ENCODE measurements at regions not wholly inside any gene's neighbourhood (a gene's known extent, or its start where the extent isn't known, plus 50 kb on each side); places are given as distances from the start of the nearest gene placed in this dataset.

DNA sequence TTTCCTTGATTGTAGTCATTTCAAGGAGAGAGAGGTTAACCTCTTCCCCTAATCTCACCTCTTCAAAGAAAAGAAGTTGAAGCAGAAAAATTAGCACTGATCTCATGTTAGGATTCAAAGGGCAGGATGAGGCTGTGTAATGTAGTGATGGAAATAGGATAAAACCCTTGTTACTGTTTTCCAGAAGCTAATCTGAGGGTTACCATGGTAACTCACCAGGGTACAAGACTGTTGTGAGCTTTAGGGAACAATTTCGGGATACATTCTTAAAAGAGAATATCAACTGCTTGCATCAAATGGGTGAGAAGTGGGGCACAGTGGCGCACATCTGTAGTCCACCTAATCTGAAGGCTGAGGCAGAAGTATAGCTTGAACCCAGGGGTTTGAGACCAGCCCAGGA lies 64.9 kb upstream of the SLC39A10 start:
- H3K36me3 ChIP-seq (ENCODE audit: control insufficient read depth in 2 of 2, extremely low read depth in 1 of 2, insufficient read depth in 2 of 2, low read length in 2 of 2): no peaks in the 10 kb centered on the region
- peaks cover 0 to 4% of the 10 kb centered on the region in 2 experiments for H3K27me3 ChIP-seq (ENCODE audit: control insufficient read depth in 2 of 2, insufficient read depth in 2 of 2, low read length in 2 of 2)
- intact Hi-C loops (cut with micrococcal nuclease): no loop called here
- H3K9me1 ChIP-seq (replicated peaks; ENCODE audit: control insufficient read depth, extremely low read depth, insufficient read depth, low read length): no peaks in the 10 kb centered on the region
- no peaks in the 10 kb centered on the region for H3K4me1 ChIP-seq (ENCODE audit: control insufficient read depth, extremely low read depth, insufficient read depth, low read length)
- DNase-seq (ENCODE audit: low read depth, low spot score) (no peak), FAIRE-seq (no peak)
- dilution Hi-C loops (cut with MboI; ENCODE audit: extremely low pct_ligation_motif_present, low sequenced_read_pairs): no loop called here
- no peak overlapping the region for H3K9ac ChIP-seq (replicated peaks; ENCODE audit: extremely low read depth, insufficient read depth, low read length)
- H2AFZ ChIP-seq (ENCODE audit: low read depth, low read length): no peak overlapping the region
- no peaks in the 10 kb centered on the region for H3K9me3 ChIP-seq (replicated peaks; ENCODE audit: control insufficient read depth, insufficient read depth, low read length)
- no peak overlapping the region for H3K4me2 ChIP-seq (ENCODE audit: insufficient read depth, low read length)
- TF ChIP-seq EZH2 (IDR thresholded peaks at IDR 0.05; ENCODE audit: borderline replicate concordance, low read depth, low read length, severe bottlenecking) (no peak), FOS (IDR thresholded peaks at IDR 0.05; ENCODE audit: borderline replicate concordance, insufficient read depth, low read length) (no peak), GATA2 (IDR thresholded peaks at IDR 0.05; ENCODE audit: insufficient read depth, insufficient read length, low read depth, low read length) (no peak), POLR2A (IDR thresholded peaks at IDR 0.05; ENCODE audit: low read depth, low read length) (no peak), POLR2AphosphoS5 (IDR thresholded peaks at IDR 0.05; ENCODE audit: insufficient read depth, low read depth, low read length) (no peak), MYC (IDR thresholded peaks at IDR 0.05; ENCODE audit: low read depth, low read length) (no peak), JUN (IDR thresholded peaks at IDR 0.05; ENCODE audit: borderline replicate concordance, insufficient read depth, insufficient read length, low read depth) (no peak)
- TF ChIP-seq, protein P1, sequence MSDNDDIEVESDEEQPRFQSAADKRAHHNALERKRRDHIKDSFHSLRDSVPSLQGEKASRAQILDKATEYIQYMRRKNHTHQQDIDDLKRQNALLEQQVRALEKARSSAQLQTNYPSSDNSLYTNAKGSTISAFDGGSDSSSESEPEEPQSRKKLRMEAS (IDR thresholded peaks at IDR 0.05; ENCODE audit: insufficient read depth, insufficient read length): no peak
- no TSS peak for BruUV-seq (replicated peaks)
- CTCF ChIA-PET: interaction anchor here (1.0 to 1.6 kb wide), 2 partner anchors 8 to 17 kb away, joined by 3 to 6 read pairs; no protein-coding TSS in a partner anchor
- H4K20me1 ChIP-seq (replicated peaks; ENCODE audit: control insufficient read depth, extremely low read depth, insufficient read depth, low read length): no peaks in the 10 kb centered on the region
- no peak overlapping the region for H3K27ac ChIP-seq (ENCODE audit: insufficient read depth, low read depth, low read length)
- H3K4me3 ChIP-seq (replicated peaks in 1 of 3; ENCODE audit: insufficient read depth in 1 of 3, low read depth in 1 of 3, low read length in 3 of 3): no peak overlapping the region
- H3K79me2 ChIP-seq (ENCODE audit: control insufficient read depth, insufficient read depth, low read length): no peaks in the 10 kb centered on the region
- POLR2A ChIA-PET: no interaction called here

DNA sequence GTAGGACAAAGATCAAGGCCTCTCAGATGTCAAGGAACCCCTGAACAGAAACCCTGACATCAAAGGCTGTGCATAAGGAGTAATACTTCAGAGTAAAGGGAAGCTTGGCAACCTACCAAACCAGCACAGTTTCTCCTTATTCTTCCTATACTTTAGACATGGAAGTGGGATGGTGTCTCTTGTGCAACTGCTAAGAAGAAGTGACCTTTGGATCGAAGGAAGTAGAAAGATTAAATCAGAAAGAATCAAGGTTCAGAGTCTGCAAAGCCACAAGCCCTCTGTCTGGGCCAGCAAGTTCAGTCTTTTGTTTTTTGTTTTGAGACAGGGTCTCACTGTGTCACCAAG lies 66.2 kb upstream of the SLC39A10 start:
- ChIA-PET CTCF (no interaction called here), POLR2A (no interaction called here)
- intact Hi-C loops (cut with micrococcal nuclease) (no loop called here), dilution Hi-C loops (cut with MboI; ENCODE audit: extremely low pct_ligation_motif_present, low sequenced_read_pairs) (no loop called here)
- DNase-seq (ENCODE audit: low read depth, low spot score) (no peak), FAIRE-seq (no peak)
- Histone ChIP-seq H3K4me2 (ENCODE audit: insufficient read depth, low read length) (no peak overlapping the region), H3K27me3 (ENCODE audit: control insufficient read depth in 2 of 2, insufficient read depth in 2 of 2, low read length in 2 of 2) (peaks cover 0 to 4% of the 10 kb centered on the region in 2 experiments), H3K9ac (replicated peaks; ENCODE audit: extremely low read depth, insufficient read depth, low read length) (no peak overlapping the region), H3K79me2 (ENCODE audit: control insufficient read depth, insufficient read depth, low read length) (no peaks in the 10 kb centered on the region), H3K36me3 (ENCODE audit: control insufficient read depth in 2 of 2, extremely low read depth in 1 of 2, insufficient read depth in 2 of 2, low read length in 2 of 2) (no peaks in the 10 kb centered on the region), H3K9me3 (replicated peaks; ENCODE audit: control insufficient read depth, insufficient read depth, low read length) (no peaks in the 10 kb centered on the region), H3K27ac (ENCODE audit: insufficient read depth, low read depth, low read length) (no peak overlapping the region), H3K9me1 (replicated peaks; ENCODE audit: control insufficient read depth, extremely low read depth, insufficient read depth, low read length) (no peaks in the 10 kb centered on the region), H3K4me1 (ENCODE audit: control insufficient read depth, extremely low read depth, insufficient read depth, low read length) (no peaks in the 10 kb centered on the region), H2AFZ (ENCODE audit: low read depth, low read length) (no peak overlapping the region), H4K20me1 (replicated peaks; ENCODE audit: control insufficient read depth, extremely low read depth, insufficient read depth, low read length) (no peaks in the 10 kb centered on the region), H3K4me3 (replicated peaks in 1 of 3; ENCODE audit: insufficient read depth in 1 of 3, low read depth in 1 of 3, low read length in 3 of 3) (no peak overlapping the region)
- TF ChIP-seq, protein P2, sequence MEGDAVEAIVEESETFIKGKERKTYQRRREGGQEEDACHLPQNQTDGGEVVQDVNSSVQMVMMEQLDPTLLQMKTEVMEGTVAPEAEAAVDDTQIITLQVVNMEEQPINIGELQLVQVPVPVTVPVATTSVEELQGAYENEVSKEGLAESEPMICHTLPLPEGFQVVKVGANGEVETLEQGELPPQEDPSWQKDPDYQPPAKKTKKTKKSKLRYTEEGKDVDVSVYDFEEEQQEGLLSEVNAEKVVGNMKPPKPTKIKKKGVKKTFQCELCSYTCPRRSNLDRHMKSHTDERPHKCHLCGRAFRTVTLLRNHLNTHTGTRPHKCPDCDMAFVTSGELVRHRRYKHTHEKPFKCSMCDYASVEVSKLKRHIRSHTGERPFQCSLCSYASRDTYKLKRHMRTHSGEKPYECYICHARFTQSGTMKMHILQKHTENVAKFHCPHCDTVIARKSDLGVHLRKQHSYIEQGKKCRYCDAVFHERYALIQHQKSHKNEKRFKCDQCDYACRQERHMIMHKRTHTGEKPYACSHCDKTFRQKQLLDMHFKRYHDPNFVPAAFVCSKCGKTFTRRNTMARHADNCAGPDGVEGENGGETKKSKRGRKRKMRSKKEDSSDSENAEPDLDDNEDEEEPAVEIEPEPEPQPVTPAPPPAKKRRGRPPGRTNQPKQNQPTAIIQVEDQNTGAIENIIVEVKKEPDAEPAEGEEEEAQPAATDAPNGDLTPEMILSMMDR (IDR thresholded peaks at IDR 0.05; ENCODE audit: extremely low read depth in 1 of 2, insufficient read depth in 1 of 2, low read depth in 1 of 2, low read length in 2 of 2): no peak
- no peak for TF ChIP-seq EZH2 (IDR thresholded peaks at IDR 0.05; ENCODE audit: borderline replicate concordance, low read depth, low read length, severe bottlenecking)
- no peak for TF ChIP-seq JUN (IDR thresholded peaks at IDR 0.05; ENCODE audit: borderline replicate concordance, insufficient read depth, insufficient read length, low read depth)
- TF ChIP-seq, protein P1 (IDR thresholded peaks at IDR 0.05; ENCODE audit: insufficient read depth, insufficient read length): no peak
- TF ChIP-seq POLR2AphosphoS5 (IDR thresholded peaks at IDR 0.05; ENCODE audit: insufficient read depth, low read depth, low read length): no peak
- no peak for TF ChIP-seq POLR2A (IDR thresholded peaks at IDR 0.05; ENCODE audit: low read depth, low read length)
- TF ChIP-seq GATA2 (IDR thresholded peaks at IDR 0.05; ENCODE audit: insufficient read depth, insufficient read length, low read depth, low read length): no peak
- no peak for TF ChIP-seq FOS (IDR thresholded peaks at IDR 0.05; ENCODE audit: borderline replicate concordance, insufficient read depth, low read length)
- TF ChIP-seq MYC (IDR thresholded peaks at IDR 0.05; ENCODE audit: low read depth, low read length): no peak
- BruUV-seq (replicated peaks): no TSS peak

All from endothelial cell of umbilical vein (primary cell).